Ovary (tissue), 3 donors: ENCODE measurements at regions not wholly inside any gene's neighbourhood (a gene's known extent, or its start where the extent isn't known, plus 50 kb on each side); places are given as distances from the start of the nearest gene placed in this dataset.

Source experiments
- EP300 ChIP-seq: sonication (generic); formaldehyde crosslinking; IDR thresholded peaks from one replicate; pipeline ENCODE4 v1.6.1; 2017; ENCODE audit warnings: antibody characterized with exemption
- POLR2A ChIP-seq: fragments of 450-650 bp; IDR thresholded peaks from one replicate; pipeline ENCODE4 v1.6.1; 2017; ENCODE audit warnings: antibody characterized with exemption, mild to moderate bottlenecking, moderate library complexity
- TF ChIP-seq, protein P1 (sequence below), 3 donors: fragments of 450-650 bp in 2 of 3; fragments of 200-600 bp in 1 of 3; IDR thresholded peaks; one replicate each; pipeline versions ENCODE4 v1.5.1 to v1.8.0; 2016 to 2022; ENCODE audit warnings: antibody characterized with exemption in 3 of 3, mild to moderate bottlenecking in 1 of 3
- donor health status: DM: no; HTN: no; CAD: no.

GRCh38 chr9:18352711-18353110 lies 121.2 kb upstream of the ADAMTSL1 start:
- TF ChIP-seq, protein P1, sequence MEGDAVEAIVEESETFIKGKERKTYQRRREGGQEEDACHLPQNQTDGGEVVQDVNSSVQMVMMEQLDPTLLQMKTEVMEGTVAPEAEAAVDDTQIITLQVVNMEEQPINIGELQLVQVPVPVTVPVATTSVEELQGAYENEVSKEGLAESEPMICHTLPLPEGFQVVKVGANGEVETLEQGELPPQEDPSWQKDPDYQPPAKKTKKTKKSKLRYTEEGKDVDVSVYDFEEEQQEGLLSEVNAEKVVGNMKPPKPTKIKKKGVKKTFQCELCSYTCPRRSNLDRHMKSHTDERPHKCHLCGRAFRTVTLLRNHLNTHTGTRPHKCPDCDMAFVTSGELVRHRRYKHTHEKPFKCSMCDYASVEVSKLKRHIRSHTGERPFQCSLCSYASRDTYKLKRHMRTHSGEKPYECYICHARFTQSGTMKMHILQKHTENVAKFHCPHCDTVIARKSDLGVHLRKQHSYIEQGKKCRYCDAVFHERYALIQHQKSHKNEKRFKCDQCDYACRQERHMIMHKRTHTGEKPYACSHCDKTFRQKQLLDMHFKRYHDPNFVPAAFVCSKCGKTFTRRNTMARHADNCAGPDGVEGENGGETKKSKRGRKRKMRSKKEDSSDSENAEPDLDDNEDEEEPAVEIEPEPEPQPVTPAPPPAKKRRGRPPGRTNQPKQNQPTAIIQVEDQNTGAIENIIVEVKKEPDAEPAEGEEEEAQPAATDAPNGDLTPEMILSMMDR (IDR thresholded peaks at IDR 0.05), result no peak
- TF ChIP-seq EP300 (no peak), POLR2A (no peak)
